ENCODE measurements at regions not wholly inside any gene's neighbourhood (a gene's known extent, or its start where the extent isn't known, plus 50 kb on each side); places are given as distances from the start of the nearest gene placed in this dataset.
"Not testable (repeated sequence)": the region's sequence is repeated elsewhere in the genome, so short reads cannot be mapped to it uniquely, and the experiment has no call there.

- not testable (repeated sequence) for DNase-seq
Observed at GRCh38 chr16:18146601-18147142, 189.9 kb downstream of the NPIPA8 start.

GRCh38 chr16:18142066-18142465 lies 194.5 kb downstream of the NPIPA8 start:
- not testable (repeated sequence) for DNase-seq

GRCh38 chr16:18136288-18136687 lies 200.2 kb downstream of the NPIPA8 start:
- not testable (repeated sequence) for DNase-seq

- DNase-seq = not testable (repeated sequence)
Observed at GRCh38 chr16:18135024-18135423, 201.5 kb downstream of the NPIPA8 start.

- not testable (repeated sequence) for DNase-seq
Observed at GRCh38 chr16:18131587-18131986, 204.9 kb downstream of the NPIPA8 start.

GRCh38 chr16:18130478-18131120 lies 205.9 kb downstream of the NPIPA8 start:
- DNase-seq = not testable (repeated sequence)

GRCh38 chr16:18127033-18127432 lies 209.5 kb downstream of the NPIPA8 start:
- DNase-seq = not testable (repeated sequence)

GRCh38 chr16:18119092-18119491 lies 217.4 kb downstream of the NPIPA8 start:
- DNase-seq = not testable (repeated sequence)

DNA sequence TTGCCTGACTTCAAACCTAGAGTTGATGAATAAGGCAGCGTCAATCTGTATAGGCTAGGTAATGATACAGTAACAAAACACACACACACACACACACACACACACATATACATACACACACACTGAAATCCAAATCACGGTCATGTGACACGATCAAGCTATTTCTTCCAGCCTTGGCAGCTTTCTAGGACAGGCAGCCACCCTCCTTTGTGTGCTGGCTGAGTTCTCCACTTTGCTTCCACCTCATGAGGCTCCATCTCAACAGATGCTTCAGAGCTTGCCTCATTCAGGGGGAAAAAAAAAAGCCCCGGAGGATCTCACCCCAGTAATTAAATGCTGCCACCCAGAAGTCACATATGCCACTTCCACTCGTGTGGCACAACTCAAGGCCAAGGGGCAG lies 217.9 kb downstream of the NPIPA8 start:
- DNase-seq = not testable (repeated sequence)

DNA sequence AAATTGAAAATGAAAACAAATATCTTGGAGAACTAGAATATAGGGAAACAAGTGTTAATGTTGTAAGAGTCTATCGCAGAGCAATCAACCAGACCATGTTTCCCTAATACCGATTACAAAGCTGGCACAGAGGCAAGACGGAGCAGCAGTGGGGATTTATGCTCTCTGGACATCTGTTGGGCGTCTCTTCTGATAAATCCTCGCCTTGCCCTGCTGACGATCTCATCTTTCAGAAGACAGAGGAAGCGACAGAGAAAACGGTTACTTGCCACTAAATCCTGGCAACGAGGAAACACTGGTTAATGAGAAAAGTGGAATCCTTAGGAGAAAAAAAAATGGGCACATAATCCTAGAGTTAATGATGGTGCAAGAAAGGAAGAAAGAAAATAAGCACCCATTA lies 218.5 kb downstream of the NPIPA8 start:
- DNase-seq = not testable (repeated sequence)

- DNase-seq = not testable (repeated sequence)
Observed at GRCh38 chr16:18104412-18104811, 232.1 kb downstream of the NPIPA8 start.

DNA sequence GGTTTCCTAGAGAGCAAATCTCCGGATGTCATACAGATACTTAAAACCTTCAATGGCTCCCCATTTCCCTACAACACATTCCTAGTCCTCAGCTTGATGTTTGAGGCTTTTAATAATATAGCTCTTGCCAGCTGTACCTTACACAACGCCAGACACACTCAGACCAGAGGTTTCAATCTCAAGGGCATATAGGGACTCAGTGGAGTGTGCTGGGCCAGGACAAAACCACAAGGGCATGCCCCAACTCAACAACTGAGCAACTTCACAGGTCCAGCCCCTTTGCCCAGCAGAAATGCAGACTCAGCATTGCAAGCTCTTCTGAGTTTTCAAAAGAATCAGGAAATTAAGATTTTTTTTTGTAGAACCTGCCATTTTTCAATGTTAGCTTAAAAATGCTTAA lies 235.5 kb downstream of the NPIPA8 start:
- not testable (repeated sequence) for DNase-seq

DNA sequence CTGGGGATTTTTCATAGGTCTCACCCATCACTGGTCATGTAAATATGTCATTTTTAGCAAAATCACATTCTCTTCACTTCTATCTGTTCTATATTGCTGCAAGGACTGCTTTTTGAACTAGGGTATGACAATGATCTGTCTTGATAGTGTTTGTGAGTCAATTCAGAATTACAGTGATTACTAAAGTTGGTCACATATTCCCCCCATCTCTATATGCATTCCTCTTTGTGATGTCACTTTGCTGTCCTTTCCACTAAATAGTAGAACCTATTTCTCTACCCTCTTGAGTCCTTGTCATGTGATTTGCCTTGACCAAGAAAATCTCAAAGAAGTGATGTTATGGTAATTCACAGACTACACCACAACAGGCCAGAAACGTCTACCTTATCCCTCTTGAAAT lies 243.9 kb downstream of the NPIPA8 start:
- DNase-seq = not testable (repeated sequence)

DNA sequence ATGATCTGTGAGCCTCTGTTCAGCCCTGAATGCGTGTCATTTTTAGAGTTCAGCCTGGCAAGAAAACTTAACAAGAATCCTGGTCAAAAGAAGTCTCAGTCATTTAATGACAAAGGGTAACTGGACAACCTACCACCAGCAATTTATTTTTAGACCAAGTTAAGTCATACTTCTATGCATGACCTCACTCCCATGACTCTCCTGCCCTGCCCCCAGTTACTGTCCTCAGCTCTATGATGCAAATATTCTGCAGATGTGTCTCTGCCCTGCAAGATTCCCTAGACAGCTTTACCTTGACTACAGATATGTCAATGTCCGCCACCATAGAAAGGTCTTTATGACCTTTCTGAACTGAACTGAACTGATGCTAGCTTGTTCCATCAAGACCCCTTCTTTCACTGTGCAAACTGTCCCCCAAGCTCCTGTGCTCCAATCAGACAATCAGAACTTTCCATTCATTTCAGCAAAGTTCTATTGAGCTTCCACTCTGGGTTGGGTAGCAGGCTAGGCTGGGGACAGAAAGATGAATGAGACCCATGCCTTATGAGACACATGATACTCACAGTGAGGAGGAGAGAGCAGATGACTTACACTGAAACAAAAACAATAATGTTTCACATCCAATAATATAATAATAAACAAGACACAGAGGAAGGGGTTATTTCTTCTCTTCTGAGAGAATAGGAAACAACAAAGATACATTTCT lies 255.7 kb downstream of the NPIPA8 start:
- DNase-seq = not testable (repeated sequence)

- DNase-seq = not testable (repeated sequence)
Observed at GRCh38 chr16:18077910-18078309, 258.6 kb downstream of the NPIPA8 start.

GRCh38 chr16:18072161-18072560 lies 264.4 kb downstream of the NPIPA8 start:
- DNase-seq = no peak

DNA sequence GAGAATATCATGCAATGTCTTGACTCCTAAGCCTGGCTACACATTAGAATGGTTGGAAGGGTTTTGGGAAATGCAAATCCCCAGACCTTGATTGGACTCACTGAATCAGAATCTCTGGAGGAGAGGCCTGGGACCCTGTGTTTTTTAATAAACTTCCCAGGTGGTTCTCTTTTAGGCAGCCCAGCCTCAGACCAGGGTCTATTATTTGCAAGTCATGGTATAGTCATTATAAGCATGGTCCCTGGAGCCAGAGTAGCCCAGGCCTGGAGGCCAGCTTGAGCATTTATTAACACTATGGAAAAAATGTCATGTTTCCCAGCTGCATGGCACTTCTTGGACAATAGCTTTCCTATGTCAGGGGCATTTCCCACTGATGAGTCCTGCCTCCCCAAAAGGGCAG lies 266.9 kb downstream of the NPIPA8 start:
- DNase-seq = no peak

- no peak for DNase-seq
Observed at GRCh38 chr16:18068477-18068876, 268.1 kb downstream of the NPIPA8 start.

- DNase-seq = no peak
Observed at GRCh38 chr16:18062713-18063112, 273.8 kb downstream of the NPIPA8 start.

GRCh38 chr16:18060351-18060750 lies 276.2 kb downstream of the NPIPA8 start:
- DNase-seq = no peak

GRCh38 chr16:18059577-18059976 lies 277.0 kb downstream of the NPIPA8 start:
- no peak for DNase-seq

DNA sequence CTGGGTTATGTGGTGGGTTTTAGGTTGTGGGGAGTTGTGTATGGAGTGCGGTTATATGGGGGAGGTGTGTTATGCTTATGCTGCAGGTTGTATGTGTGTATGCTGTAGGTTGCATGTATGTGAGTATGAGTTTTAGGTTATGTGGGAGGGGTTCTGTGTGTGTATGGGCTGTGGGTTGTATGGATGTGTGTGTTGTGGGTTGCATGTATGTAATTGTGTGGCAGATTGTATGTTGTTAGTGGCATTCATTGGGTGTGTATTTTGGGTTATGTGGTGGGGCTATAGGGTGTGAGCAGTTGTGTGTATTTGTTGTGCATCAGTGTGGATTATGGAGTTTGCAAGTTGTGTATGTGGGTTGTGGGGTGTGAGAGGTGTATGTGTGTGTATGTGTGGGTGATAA lies 277.4 kb downstream of the NPIPA8 start:
- DNase-seq = no peak

DNA sequence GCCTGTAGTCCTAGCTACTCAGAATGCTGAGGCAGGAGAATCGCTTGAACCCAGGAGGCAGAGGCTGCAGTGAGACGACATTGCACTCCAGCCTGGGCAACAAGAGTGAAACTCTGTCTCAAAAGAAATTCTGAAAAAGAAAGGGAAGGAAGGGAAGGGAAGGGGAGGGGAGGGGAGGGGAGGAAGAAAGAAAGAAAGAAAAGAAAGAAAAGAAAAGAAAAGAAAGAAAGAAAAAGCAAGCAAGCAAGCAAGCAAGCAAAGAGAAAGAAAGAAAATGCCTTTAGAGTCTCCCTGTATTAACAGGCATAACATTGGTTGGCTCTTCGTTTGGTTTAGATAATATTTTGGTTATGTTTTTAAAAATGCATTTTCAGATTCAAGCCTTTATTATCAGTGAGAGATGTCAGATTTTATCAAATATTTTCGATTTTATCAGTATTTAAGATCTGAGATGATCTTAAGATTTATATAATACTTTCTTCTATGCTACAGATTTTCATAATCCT lies 281.1 kb downstream of the NPIPA8 start:
- no peak for DNase-seq

GRCh38 chr16:18050777-18051176 lies 285.8 kb downstream of the NPIPA8 start:
- no peak for DNase-seq

Data from islet precursor cell (in vitro differentiated cells).